GM18520 (cell line): ENCODE measurements at regions not wholly inside any gene's neighbourhood (a gene's known extent, or its start where the extent isn't known, plus 50 kb on each side); places are given as distances from the start of the nearest gene placed in this dataset.
A peak's percentile ranks its signal among the peaks of the same experiment; 100 is the strongest.
"Not testable (repeated sequence)": the region's sequence is repeated elsewhere in the genome, so short reads cannot be mapped to it uniquely, and the experiment has no call there.

Experiments used
- ATAC-seq: cut with Tn5 transposase; IDR thresholded peaks from one replicate; pipeline ENCODE4 v1.9.1; 2021; ENCODE audit not compliant: unreplicated experiment

GRCh38 chr6:150681578-150682395, 82.1 kb downstream of the PLEKHG1 start:
- ATAC-seq: no peak

GRCh38 chr6:150683320-150683719, 83.6 kb downstream of the PLEKHG1 start:
- no peak for ATAC-seq

- ATAC-seq: no peak
Observed at GRCh38 chr6:150684161-150684560, 84.5 kb downstream of the PLEKHG1 start.

- ATAC-seq: no peak
Observed at GRCh38 chr6:150684714-150685459, 85.2 kb downstream of the PLEKHG1 start.

GRCh38 chr6:150685860-150686259, 86.2 kb downstream of the PLEKHG1 start:
- peak; percentile 55 for ATAC-seq

GRCh38 chr6:150686566-150686965, 86.9 kb downstream of the PLEKHG1 start:
- no peak for ATAC-seq

- ATAC-seq: no peak
Observed at GRCh38 chr6:150687508-150687907, 87.8 kb downstream of the PLEKHG1 start.

GRCh38 chr6:150689900-150690590, 90.4 kb downstream of the PLEKHG1 start:
- no peak for ATAC-seq

- no peak for ATAC-seq
Observed at GRCh38 chr6:150690681-150691080, 91.0 kb downstream of the PLEKHG1 start.

- ATAC-seq: no peak
Observed at GRCh38 chr6:150691463-150691862, 91.8 kb downstream of the PLEKHG1 start.

- peak; percentile 72 for ATAC-seq
Observed at GRCh38 chr6:150692604-150693003, 92.9 kb downstream of the PLEKHG1 start.

GRCh38 chr6:150694889-150695288, 95.2 kb downstream of the PLEKHG1 start:
- ATAC-seq: no peak

- ATAC-seq: no peak
Observed at GRCh38 chr6:150695652-150696051, 96.0 kb downstream of the PLEKHG1 start.

GRCh38 chr6:150696190-150696589, 96.5 kb downstream of the PLEKHG1 start:
- no peak for ATAC-seq

- not testable (repeated sequence) for ATAC-seq
Observed at GRCh38 chr6:150696918-150697317, 97.2 kb downstream of the PLEKHG1 start.

- ATAC-seq: no peak
Observed at GRCh38 chr6:150697515-150697914, 97.8 kb downstream of the PLEKHG1 start.

GRCh38 chr6:150698391-150698790, 98.7 kb downstream of the PLEKHG1 start:
- no peak for ATAC-seq

GRCh38 chr6:150702675-150703074, 103.0 kb downstream of the PLEKHG1 start:
- no peak for ATAC-seq

- no peak for ATAC-seq
Observed at GRCh38 chr6:150704447-150705192, 104.9 kb downstream of the PLEKHG1 start.

- ATAC-seq: no peak
Observed at GRCh38 chr6:150705392-150705791, 105.7 kb downstream of the PLEKHG1 start.

GRCh38 chr6:150710236-150710635, 110.6 kb downstream of the PLEKHG1 start:
- ATAC-seq: no peak
